ENCODE measurements at regions not wholly inside any gene's neighbourhood (a gene's known extent, or its start where the extent isn't known, plus 50 kb on each side); places are given as distances from the start of the nearest gene placed in this dataset.

- TF ChIP-seq ZNF462 (CRISPR knock-in tag; IDR thresholded peaks at IDR 0.05) (no peak), STAT1 (IDR thresholded peaks at IDR 0.05; ENCODE audit: unreplicated experiment) (no peak), REST (IDR thresholded peaks at IDR 0.05; ENCODE audit: unreplicated experiment) (no peak)
Measured at GRCh38 chr13:90232291-90232690, 1115.2 kb upstream of the MIR17HG start (continued).

- no peak for ATAC-seq
- Histone ChIP-seq H3K27ac (ENCODE audit: low read depth) (no peak overlapping the region), H2AFZ (no peak overlapping the region; the same call in 1 of the 2 replicates), H3K4me2 (no peak overlapping the region), H3K4me3 (no peak overlapping the region), H3K79me2 (replicated peaks; ENCODE audit: insufficient read depth) (no peaks in the 10 kb centered on the region), H3K9me2 (ENCODE audit: insufficient read depth) (no peaks in the 10 kb centered on the region), H3K36me3 (ENCODE audit: insufficient read depth) (no peaks in the 10 kb centered on the region), H3F3A (replicated peaks; ENCODE audit: low read depth) (no peaks in the 10 kb centered on the region), H3K4me1 (ENCODE audit: insufficient read depth) (0 out of 2 replicates have a peak, but pooled peaks cover 6% of the 10 kb centered on the region), H4K20me1 (replicated peaks; ENCODE audit: insufficient read depth) (no peaks in the 10 kb centered on the region), H3K27me3 (ENCODE audit: insufficient read depth) (no peaks in the 10 kb centered on the region)
- Mint-ChIP-seq H3K9me3 (peaks cover 6% of the 10 kb centered on the region; the same call in 2 of the 3 replicates), H3K36me3 (ENCODE audit: low read depth) (peaks cover 6% of the 10 kb centered on the region; the same call in 2 of the 3 replicates), H3K4me1 (peaks cover 10% of the 10 kb centered on the region), H3K4me3 (no peak overlapping the region), H3K27ac (no peak overlapping the region), H3K27me3 (ENCODE audit: insufficient read depth, low read depth, poor library complexity) (no peaks in the 10 kb centered on the region)
- DNase-seq (ENCODE audit: low spot score) = no peak
- TF ChIP-seq CTCF (conservative IDR thresholded peaks at IDR 0.05; ENCODE audit: low read depth in 2 of 2) (peak; percentile 31 to 33; a peak in 3 of 4 replicates), STAT1 (IDR thresholded peaks at IDR 0.05; ENCODE audit: unreplicated experiment) (no peak)
Measured at GRCh38 chr13:90233933-90234672, 1113.4 kb upstream of the MIR17HG start.

All from GM23338 (cell line).